ENCODE measurements at regions not wholly inside any gene's neighbourhood (a gene's known extent, or its start where the extent isn't known, plus 50 kb on each side); places are given as distances from the start of the nearest gene placed in this dataset.

GRCh38 chr15:39227001-39227400, 353.9 kb upstream of the THBS1 start:
- no peak for DNase-seq

GRCh38 chr15:39228889-39229288, 352.0 kb upstream of the THBS1 start:
- no peak for DNase-seq

GRCh38 chr15:39230205-39230907, 350.5 kb upstream of the THBS1 start:
- no peak for DNase-seq

GRCh38 chr15:39230908-39231285, 350.0 kb upstream of the THBS1 start:
- no peak for DNase-seq

- no peak for DNase-seq
These were observed 348.4 kb upstream of the THBS1 start for GRCh38 chr15:39232512-39232911.

DNA sequence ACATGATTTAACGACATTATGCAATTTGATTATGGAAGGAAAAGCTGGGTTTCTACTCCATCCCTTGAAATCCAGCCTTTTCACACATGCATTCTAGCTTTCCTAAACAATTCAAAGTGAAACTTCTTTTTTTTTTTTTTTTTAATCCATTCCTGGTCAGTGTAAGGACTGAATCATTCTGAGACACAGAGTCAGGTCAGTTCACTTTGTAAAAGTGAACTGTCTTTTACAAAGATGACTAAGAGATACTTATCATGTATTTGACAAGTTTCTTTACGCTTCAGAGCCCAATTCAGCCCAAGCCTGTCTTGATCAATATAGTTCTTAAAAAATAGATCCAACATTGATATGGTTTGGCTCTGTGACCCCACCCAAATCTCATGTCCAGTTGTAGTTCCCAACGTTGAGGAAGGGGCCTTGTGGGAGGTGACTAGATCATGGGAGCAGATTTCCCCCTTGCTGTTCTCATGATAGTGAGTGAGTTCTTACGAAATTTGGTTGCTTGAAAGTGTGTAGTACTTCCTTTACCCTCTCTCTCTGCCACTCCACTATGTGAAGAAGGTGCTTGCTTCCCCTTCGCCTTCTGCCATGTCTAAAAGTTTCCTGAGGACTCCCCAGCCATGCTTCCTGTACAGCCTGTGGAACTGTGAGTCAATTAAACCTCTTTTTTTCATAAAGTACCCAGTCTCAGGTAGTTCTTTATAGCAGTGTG, 345.6 kb upstream of the THBS1 start:
- DNase-seq, result no peak

- DNase-seq, result no peak
These were observed 344.5 kb upstream of the THBS1 start for GRCh38 chr15:39236375-39236774.

GRCh38 chr15:39238443-39238842, 342.4 kb upstream of the THBS1 start:
- DNase-seq, result no peak

GRCh38 chr15:39239562-39239961, 341.3 kb upstream of the THBS1 start:
- no peak for DNase-seq

- DNase-seq, result no peak
These were observed 338.5 kb upstream of the THBS1 start for GRCh38 chr15:39242345-39242744.

DNA sequence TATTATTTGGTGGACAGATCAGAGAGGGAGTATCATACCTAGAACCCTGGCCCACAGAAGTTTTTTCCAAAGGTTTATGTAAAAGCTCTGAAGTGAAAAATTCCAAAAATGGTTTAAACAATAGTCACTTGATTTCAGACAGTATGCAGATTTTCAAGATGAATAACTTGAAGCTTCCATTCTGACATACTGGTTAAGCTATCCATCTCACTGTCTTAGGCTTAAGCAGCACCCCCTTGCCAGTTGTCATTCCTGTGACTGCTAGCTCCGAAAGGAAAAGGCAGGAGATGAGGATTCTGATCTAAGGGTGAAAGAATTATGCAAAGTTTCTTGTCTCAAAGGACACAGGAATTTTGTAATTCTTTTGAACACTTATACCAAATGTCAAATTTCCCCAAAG, 337.5 kb upstream of the THBS1 start:
- DNase-seq, result no peak

DNA sequence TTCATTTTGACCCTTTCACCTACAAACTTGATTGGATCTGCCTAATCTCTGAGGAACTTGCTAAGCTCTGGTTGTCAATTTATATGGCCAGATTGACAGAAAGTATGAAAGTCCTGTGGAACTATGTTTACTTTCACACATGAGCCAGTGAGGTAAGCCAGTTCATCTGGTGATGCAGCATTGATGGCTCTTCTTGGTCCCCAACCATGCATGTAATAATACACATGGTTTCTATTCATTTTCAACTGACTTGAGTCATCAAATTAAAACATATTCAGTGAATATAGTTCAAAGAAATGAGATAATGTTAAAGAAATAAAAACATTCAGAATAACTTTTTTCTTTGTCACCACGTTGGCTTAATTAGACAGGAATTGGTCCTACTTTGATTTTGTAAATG, 336.1 kb upstream of the THBS1 start:
- DNase-seq, result no peak

- DNase-seq, result no peak
These were observed 334.4 kb upstream of the THBS1 start for GRCh38 chr15:39246523-39246922.

- DNase-seq, result no peak
These were observed 333.3 kb upstream of the THBS1 start for GRCh38 chr15:39247574-39247973.

- DNase-seq, result no peak
These were observed 332.7 kb upstream of the THBS1 start for GRCh38 chr15:39248204-39248603.

DNA sequence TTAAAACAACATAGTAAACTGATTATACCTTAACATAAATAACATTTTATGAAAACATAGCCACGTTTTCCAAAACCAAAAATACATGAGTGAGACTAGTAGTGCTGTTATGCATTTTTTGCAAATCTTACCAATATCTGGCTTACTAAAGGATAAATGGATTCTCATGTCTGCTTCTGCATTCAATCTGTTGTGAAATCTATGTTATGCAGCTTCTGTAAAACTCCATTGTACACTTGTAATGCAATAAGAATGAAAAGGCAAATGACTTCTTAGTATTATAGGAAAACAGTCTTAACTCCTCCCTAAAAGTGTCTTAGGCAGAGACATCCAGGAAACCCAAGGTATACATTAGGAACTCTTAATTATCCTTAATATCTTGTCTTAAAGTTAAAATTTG, 330.9 kb upstream of the THBS1 start:
- no peak for DNase-seq

DNA sequence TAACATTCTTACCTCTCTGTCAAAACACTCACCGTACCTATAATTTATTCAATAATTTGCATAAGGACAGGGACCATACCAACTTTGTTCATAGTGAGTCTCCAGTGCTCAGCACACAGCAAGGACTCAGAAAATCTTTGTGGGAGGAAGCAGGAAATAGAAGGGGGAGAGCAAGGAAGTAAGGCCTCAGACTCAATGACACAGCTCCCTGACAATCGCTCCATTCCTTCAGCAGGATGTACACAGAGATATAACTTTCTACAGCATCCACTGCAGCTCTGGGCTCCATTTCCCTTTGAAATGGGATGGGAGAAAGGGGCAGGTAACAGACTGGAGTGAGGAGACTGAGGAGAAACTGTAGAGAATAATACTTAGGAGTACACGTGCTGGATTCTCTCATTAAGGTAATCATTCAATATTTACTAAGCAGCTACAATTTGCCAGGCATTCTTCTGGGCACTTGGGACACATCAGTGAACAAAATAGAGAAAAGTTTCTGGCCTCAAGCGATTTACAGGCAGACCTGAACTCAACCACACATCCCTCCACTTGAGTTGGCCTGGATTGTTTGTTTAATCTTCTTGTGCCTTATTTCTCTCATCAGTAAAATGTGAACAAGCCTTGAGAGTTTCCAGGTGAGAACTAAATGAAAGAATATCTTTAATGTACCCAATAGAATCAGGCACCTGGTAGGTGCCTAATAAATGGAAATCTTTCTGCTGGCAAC, 330.3 kb upstream of the THBS1 start:
- no peak for DNase-seq

DNA sequence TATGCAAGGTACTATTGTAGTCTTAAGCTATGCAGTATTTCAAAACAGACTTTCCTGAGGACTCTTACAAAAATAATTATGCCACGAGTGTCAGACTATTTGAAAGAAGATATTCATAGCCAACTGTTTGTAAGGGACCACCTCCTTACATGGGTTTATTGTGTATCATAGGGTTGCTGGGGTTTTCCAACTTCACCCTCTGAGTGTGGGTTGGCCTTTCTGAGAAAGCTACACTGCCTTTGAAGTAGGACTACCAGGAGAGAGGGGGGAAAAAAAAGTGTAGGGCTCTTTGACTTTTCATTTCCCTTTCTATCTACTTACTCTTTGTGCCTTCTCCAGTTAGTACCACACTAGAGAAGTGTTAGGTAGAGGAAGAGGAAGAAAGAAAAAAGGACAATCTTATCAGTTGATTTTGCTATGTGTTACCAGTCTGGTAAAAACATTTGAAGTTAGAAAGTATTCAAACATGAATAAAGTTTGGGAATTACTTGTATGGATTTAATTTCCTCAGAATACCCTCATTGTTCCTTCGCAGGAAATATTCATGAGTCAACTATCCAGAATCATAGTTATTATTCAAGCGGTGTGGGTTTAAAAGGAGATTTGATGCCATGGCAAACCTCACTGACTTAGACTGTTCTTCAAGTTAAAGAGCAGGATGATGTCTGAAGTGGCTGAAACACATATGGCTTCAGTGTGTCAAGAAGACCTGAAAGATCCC, 329.3 kb upstream of the THBS1 start:
- no peak for DNase-seq

DNA sequence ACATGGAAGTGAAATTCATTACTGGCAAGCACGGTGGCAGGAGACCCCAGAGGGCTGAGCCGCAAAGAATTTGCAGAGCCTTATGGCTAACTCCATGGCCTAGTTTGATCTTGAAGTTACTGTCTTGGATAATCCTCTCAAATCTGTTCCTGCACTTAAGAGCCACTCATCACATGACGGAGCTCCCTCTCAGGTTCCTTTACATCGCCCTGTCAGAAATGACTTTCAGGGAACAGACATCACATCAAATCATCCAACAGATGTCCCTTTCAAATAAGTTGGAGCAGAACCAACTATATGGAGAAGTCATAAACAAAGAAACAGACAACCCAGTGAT, 328.8 kb upstream of the THBS1 start:
- DNase-seq, result no peak

- no peak for DNase-seq
These were observed 327.3 kb upstream of the THBS1 start for GRCh38 chr15:39253552-39253951.

GRCh38 chr15:39254181-39254580, 326.7 kb upstream of the THBS1 start:
- DNase-seq, result no peak

- no peak for DNase-seq
These were observed 325.1 kb upstream of the THBS1 start for GRCh38 chr15:39255760-39256159.

DNA sequence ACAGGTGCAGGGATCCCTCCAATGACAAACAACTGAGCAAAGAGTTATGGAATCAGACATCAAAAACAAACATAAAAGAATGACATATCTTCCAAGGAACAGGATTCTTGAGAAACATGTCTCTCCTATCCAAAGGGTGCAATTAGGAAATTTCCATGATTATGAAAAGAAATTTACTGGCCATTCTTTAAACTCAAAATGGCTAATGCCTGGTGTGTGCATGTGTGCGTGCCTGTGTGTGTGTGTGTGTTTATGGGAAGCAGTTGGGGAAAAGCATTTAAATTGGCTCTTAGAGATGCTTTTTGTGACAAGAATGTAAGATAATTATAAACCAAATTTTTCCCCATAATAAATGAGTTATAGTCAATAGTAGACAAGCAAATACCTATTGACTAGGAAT, 320.5 kb upstream of the THBS1 start:
- no peak for DNase-seq

- no peak for DNase-seq
These were observed 320.1 kb upstream of the THBS1 start for GRCh38 chr15:39260791-39261190.
